GM18502 (cell line): ENCODE measurements at regions not wholly inside any gene's neighbourhood (a gene's known extent, or its start where the extent isn't known, plus 50 kb on each side); places are given as distances from the start of the nearest gene placed in this dataset.
"Not testable (repeated sequence)": the region's sequence is repeated elsewhere in the genome, so short reads cannot be mapped to it uniquely, and the experiment has no call there.

ENCODE experiments used
- ATAC-seq: cut with Tn5 transposase; IDR thresholded peaks from one replicate; pipeline ENCODE4 v1.9.1; 2021; ENCODE audit warnings: mild to moderate bottlenecking; ENCODE audit not compliant: unreplicated experiment, poor library complexity

- no peak for ATAC-seq
Observed at GRCh38 chr13:80877209-80877943, 536.5 kb upstream of the SPRY2 start.

GRCh38 chr13:80873589-80873988, 532.7 kb upstream of the SPRY2 start:
- peak; percentile 87 for ATAC-seq

GRCh38 chr13:80871971-80872370, 531.0 kb upstream of the SPRY2 start:
- ATAC-seq = not testable (repeated sequence)

- ATAC-seq = no peak
Observed at GRCh38 chr13:80871481-80871880, 530.6 kb upstream of the SPRY2 start.

- ATAC-seq = no peak
Observed at GRCh38 chr13:80870186-80870585, 529.3 kb upstream of the SPRY2 start.

GRCh38 chr13:80866921-80867320, 526.0 kb upstream of the SPRY2 start:
- ATAC-seq = no peak

- ATAC-seq = no peak
Observed at GRCh38 chr13:80865329-80865728, 524.4 kb upstream of the SPRY2 start.

- ATAC-seq = no peak
Observed at GRCh38 chr13:80862456-80862855, 521.5 kb upstream of the SPRY2 start.

- no peak for ATAC-seq
Observed at GRCh38 chr13:80860845-80861244, 519.9 kb upstream of the SPRY2 start.

GRCh38 chr13:80858131-80858530, 517.2 kb upstream of the SPRY2 start:
- ATAC-seq = no peak

- no peak for ATAC-seq
Observed at GRCh38 chr13:80857321-80857720, 516.4 kb upstream of the SPRY2 start.

GRCh38 chr13:80850771-80851170, 509.8 kb upstream of the SPRY2 start:
- ATAC-seq = no peak

- no peak for ATAC-seq
Observed at GRCh38 chr13:80844164-80844563, 503.2 kb upstream of the SPRY2 start.

GRCh38 chr13:80841414-80841813, 500.5 kb upstream of the SPRY2 start:
- ATAC-seq = no peak

GRCh38 chr13:80840316-80840976, 499.5 kb upstream of the SPRY2 start:
- ATAC-seq = no peak

- ATAC-seq = no peak
Observed at GRCh38 chr13:80835902-80836301, 495.0 kb upstream of the SPRY2 start.

GRCh38 chr13:80830431-80830830, 489.5 kb upstream of the SPRY2 start:
- no peak for ATAC-seq

GRCh38 chr13:80828759-80829158, 487.8 kb upstream of the SPRY2 start:
- no peak for ATAC-seq

GRCh38 chr13:80825276-80825675, 484.4 kb upstream of the SPRY2 start:
- ATAC-seq = no peak

- ATAC-seq = no peak
Observed at GRCh38 chr13:80824229-80824628, 483.3 kb upstream of the SPRY2 start.

- ATAC-seq = no peak
Observed at GRCh38 chr13:80823472-80823871, 482.5 kb upstream of the SPRY2 start.

- ATAC-seq = no peak
Observed at GRCh38 chr13:80821466-80821865, 480.5 kb upstream of the SPRY2 start.
